B cell (primary cell): ENCODE measurements at regions not wholly inside any gene's neighbourhood (a gene's known extent, or its start where the extent isn't known, plus 50 kb on each side); places are given as distances from the start of the nearest gene placed in this dataset.

Source experiments
- ATAC-seq: fragments of 200-7000 bp; cut with Tn5 transposase; one replicate; pipeline ENCODE4 v1.10.0; 2021; ENCODE audit warnings: low read depth, mild to moderate bottlenecking, moderate number of reproducible peaks, moderate library complexity
- CTCF ChIA-PET: fragments of 350-600 bp; sonication (Branson Sonifier 250); formaldehyde crosslinking; loops from one replicate; lab custom pipeline; 2021; ENCODE audit warnings: antibody characterized with exemption, inconsistent platforms; lab: Charles Lee
- POLR2A ChIA-PET: fragments of 350-600 bp; sonication (Branson Sonifier 250); formaldehyde crosslinking; loops from one replicate; lab custom pipeline; 2021; ENCODE audit warnings: antibody characterized with exemption; lab: Charles Lee
- DNase-seq: peaks from one replicate; pipeline ENCODE4 v3.0.0; 2013
- H2AFZ ChIP-seq: 2 replicates; pipeline ENCODE4 v1.6.1; 2012; ENCODE audit warnings: mild to moderate bottlenecking, low read depth, low read length; ENCODE audit not compliant: insufficient read depth, poor library complexity, severe bottlenecking
- H3K27ac ChIP-seq, 2 donors: 1 replicate in 1 of 2; 2 replicates in 1 of 2; pipeline ENCODE4 v1.5.1; 2012 to 2013; ENCODE audit warnings: low read length in 2 of 2, mild to moderate bottlenecking in 2 of 2, moderate library complexity in 1 of 2
- H3K27me3 ChIP-seq, 4 experiments: fragments of 200-600 bp in 1 of 4; sonication (generic) in 1 of 4; replicated peaks in 1 of 4; 1 replicate in 2 of 4; 2 replicates in 2 of 4; pipeline versions ENCODE4 v1.6.1 to v1.7.0; 2013 to 2016; ENCODE audit warnings: low read length in 3 of 4, mild to moderate bottlenecking in 2 of 4, mixed read lengths in 1 of 4, moderate library complexity in 1 of 4; ENCODE audit not compliant: insufficient read depth in 4 of 4, control insufficient read depth in 3 of 4; ENCODE audit errors: control extremely low read depth in 1 of 4
- H3K36me3 ChIP-seq, 2 experiments: replicated peaks in 1 of 2; 1 replicate in 1 of 2; 2 replicates in 1 of 2; pipeline versions ENCODE4 v1.6.1 to v1.7.1; 2013; ENCODE audit warnings: low read length in 1 of 2; ENCODE audit not compliant: insufficient read depth in 2 of 2, control insufficient read depth in 1 of 2; ENCODE audit errors: control extremely low read depth in 1 of 2, extremely low read depth in 1 of 2
- H3K4me1 ChIP-seq, 2 donors: fragments of 200-600 bp in 1 of 2; sonication (generic) in 1 of 2; 1 replicate in 1 of 2; 2 replicates in 1 of 2; pipeline versions ENCODE4 v1.5.1 to v1.6.1; 2013 to 2017; ENCODE audit warnings: low read length in 2 of 2; ENCODE audit not compliant: control insufficient read depth in 2 of 2, insufficient read depth in 2 of 2
- H3K4me2 ChIP-seq: replicated peaks from 2 replicates; pipeline ENCODE3; 2012; ENCODE audit warnings: mild to moderate bottlenecking, low read depth, low read length; ENCODE audit not compliant: poor library complexity, severe bottlenecking
- H3K4me3 ChIP-seq, 5 experiments: fragments of 200-600 bp in 1 of 5; sonication (generic) in 1 of 5; 1 replicate in 3 of 5; 2 replicates in 2 of 5; pipeline versions ENCODE4 v1.5.1 to v1.7.0; 2011 to 2016; ENCODE audit warnings: low read length in 4 of 5, mild to moderate bottlenecking in 4 of 5, low read depth in 2 of 5, control low read depth in 1 of 5, moderate library complexity in 1 of 5; ENCODE audit not compliant: insufficient read depth in 1 of 5; ENCODE audit errors: control extremely low read depth in 1 of 5, extremely low read depth in 1 of 5
- H3K79me2 ChIP-seq: fragments of 200-600 bp; sonication (generic); one replicate; pipeline ENCODE4 v1.6.0; 2016; ENCODE audit warnings: low read length; ENCODE audit not compliant: control insufficient read depth, insufficient read depth
- H3K9ac ChIP-seq: fragments of 200-600 bp; sonication (generic); 2 replicates; pipeline ENCODE4 v1.6.1; 2017; ENCODE audit warnings: mild to moderate bottlenecking, low read length, moderate library complexity
- H3K9me3 ChIP-seq, 3 donors: one replicate each; pipeline versions ENCODE4 v1.6.1 to v1.7.1; 2013; ENCODE audit warnings: low read length in 2 of 3; ENCODE audit not compliant: control insufficient read depth in 2 of 3, insufficient read depth in 1 of 3; ENCODE audit errors: control extremely low read depth in 1 of 3
- H4K20me1 ChIP-seq: 2 replicates; pipeline ENCODE4 v1.6.0; 2012; ENCODE audit warnings: mild to moderate bottlenecking, low read length; ENCODE audit not compliant: insufficient read depth, control insufficient read depth, poor library complexity, severe bottlenecking
- H3K27ac Mint-ChIP-seq: one replicate; pipeline ENCODE4 v1.8.0; 2021; ENCODE audit warnings: mixed read lengths
- H3K27me3 Mint-ChIP-seq: one replicate; pipeline ENCODE4 v1.8.0; 2021; ENCODE audit warnings: mixed read lengths
- H3K4me1 Mint-ChIP-seq: one replicate; pipeline ENCODE4 v1.8.0; 2021; ENCODE audit warnings: mixed read lengths
- H3K4me3 Mint-ChIP-seq: one replicate; pipeline ENCODE4 v1.8.0; 2021; ENCODE audit warnings: mixed read lengths
- H3K9me3 Mint-ChIP-seq: one replicate; pipeline ENCODE4 v1.8.0; 2022; ENCODE audit warnings: mixed read lengths; ENCODE audit not compliant: insufficient read depth
- EZH2 ChIP-seq: IDR thresholded peaks from 2 replicates; pipeline ENCODE4 v1.6.1; 2012; ENCODE audit warnings: borderline replicate concordance, low read depth, mild to moderate bottlenecking, moderate library complexity, low read length; ENCODE audit not compliant: insufficient read depth, poor library complexity, severe bottlenecking
- WGBS: methylation state at CpG from one replicate; pipeline ENCODE4 v1.1.5; 2013; ENCODE audit warnings: missing lambda C conversion rate; ENCODE audit not compliant: insufficient coverage; 5-methylcytosine and 5-hydroxymethylcytosine counted together
- intact Hi-C: fragments of 100-400 bp; cut with micrococcal nuclease; formaldehyde crosslinking; loops from one replicate; pipeline ENCODE4 v1.10.0; 2022
- TF ChIP-seq, protein P1 (sequence below): fragments of 200-600 bp; IDR thresholded peaks from one replicate; pipeline ENCODE4 v1.8.0; 2022; ENCODE audit warnings: antibody characterized with exemption, mild to moderate bottlenecking

DNA sequence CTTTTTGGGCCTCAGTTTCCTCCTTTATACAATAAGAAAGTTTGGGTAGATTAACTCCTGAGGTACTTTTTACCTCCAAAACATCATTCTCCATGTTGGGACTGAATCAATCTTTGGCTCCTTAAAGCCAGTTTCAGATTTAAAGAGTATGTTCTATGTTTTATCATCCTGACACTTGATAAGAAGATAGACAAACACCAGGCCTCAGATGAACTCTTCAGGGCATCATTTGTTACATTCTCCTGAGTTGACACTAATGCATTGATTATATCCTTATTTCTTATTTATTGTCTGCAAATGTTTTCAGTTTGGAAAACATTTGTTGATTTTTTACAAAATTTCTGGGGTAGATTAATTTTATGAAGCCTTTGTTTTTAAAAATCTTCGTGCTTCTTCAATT, 102.7 kb upstream of the CCSER1 start:
- Mint-ChIP-seq H3K4me1 (peaks cover 30% of the 10 kb centered on the region), H3K27me3 (no peaks in the 10 kb centered on the region), H3K9me3 (no peaks in the 10 kb centered on the region), H3K4me3 (no peak overlapping the region), H3K27ac (no peak overlapping the region)
- ATAC-seq (no peak), DNase-seq (no peak)
- intact Hi-C loops: no loop called here
- Histone ChIP-seq H3K9me3 (peaks cover 0 to under 1% (median 0%) of the 10 kb centered on the region in 3 donors), H3K4me2 (no peak overlapping the region), H2AFZ (no peak overlapping the region), H3K79me2 (no peaks in the 10 kb centered on the region), H3K27ac (no peak overlapping the region), H3K4me1 (peaks cover 19 to 33% of the 10 kb centered on the region in 2 donors), H4K20me1 (no peaks in the 10 kb centered on the region), H3K27me3 (no peaks in the 10 kb centered on the region), H3K4me3 (no peak overlapping the region), H3K9ac (no peak overlapping the region), H3K36me3 (no peaks in the 10 kb centered on the region)
- TF ChIP-seq, protein P1, sequence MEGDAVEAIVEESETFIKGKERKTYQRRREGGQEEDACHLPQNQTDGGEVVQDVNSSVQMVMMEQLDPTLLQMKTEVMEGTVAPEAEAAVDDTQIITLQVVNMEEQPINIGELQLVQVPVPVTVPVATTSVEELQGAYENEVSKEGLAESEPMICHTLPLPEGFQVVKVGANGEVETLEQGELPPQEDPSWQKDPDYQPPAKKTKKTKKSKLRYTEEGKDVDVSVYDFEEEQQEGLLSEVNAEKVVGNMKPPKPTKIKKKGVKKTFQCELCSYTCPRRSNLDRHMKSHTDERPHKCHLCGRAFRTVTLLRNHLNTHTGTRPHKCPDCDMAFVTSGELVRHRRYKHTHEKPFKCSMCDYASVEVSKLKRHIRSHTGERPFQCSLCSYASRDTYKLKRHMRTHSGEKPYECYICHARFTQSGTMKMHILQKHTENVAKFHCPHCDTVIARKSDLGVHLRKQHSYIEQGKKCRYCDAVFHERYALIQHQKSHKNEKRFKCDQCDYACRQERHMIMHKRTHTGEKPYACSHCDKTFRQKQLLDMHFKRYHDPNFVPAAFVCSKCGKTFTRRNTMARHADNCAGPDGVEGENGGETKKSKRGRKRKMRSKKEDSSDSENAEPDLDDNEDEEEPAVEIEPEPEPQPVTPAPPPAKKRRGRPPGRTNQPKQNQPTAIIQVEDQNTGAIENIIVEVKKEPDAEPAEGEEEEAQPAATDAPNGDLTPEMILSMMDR: no peak
- TF ChIP-seq EZH2: no peak
- ChIA-PET POLR2A (no interaction called here), CTCF (interaction anchor here (0.6 to 3.4 kb wide), 4 partner anchors 49 to 382 kb away, joined by 3 to 24 read pairs (median 4); no protein-coding TSS in a partner anchor)
- no CpG with 5 or more reads among the region's 1 CpG for WGBS

DNA sequence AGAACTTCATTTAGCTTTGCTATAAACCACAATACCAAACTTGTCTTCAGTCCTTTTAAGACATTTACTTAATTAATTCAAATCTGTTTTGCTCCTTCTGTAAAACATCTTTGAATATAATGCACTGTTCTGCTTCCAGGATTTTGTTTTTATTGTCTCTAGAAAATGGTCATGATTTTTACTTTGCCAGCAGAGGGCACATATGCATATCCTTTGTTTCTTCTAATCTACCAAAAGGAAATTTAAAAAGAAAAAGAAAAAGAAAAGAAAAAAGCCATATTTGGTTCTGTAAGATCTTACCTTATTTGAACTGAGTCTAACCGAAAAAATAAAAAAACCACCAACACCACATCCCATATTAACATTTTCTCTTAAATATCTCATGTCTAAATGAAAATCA, 101.9 kb upstream of the CCSER1 start:
- no peak overlapping the region for H3K27ac Mint-ChIP-seq

More for the DNA sequence above, 101.9 kb upstream of the CCSER1 start:
- Histone ChIP-seq H3K36me3 (no peaks in the 10 kb centered on the region), H4K20me1 (no peaks in the 10 kb centered on the region), H2AFZ (no peak overlapping the region), H3K4me2 (peak overlapping the region; percentile 35), H3K79me2 (no peaks in the 10 kb centered on the region), H3K27me3 (no peaks in the 10 kb centered on the region), H3K4me3 (no peak overlapping the region), H3K9ac (no peak overlapping the region), H3K4me1 (peaks cover 19 to 33% of the 10 kb centered on the region in 2 donors), H3K27ac (no peak overlapping the region), H3K9me3 (no peaks in the 10 kb centered on the region)
- H3K4me3 Mint-ChIP-seq: no peak overlapping the region
- intact Hi-C loops: loop anchor here (1.0 to 5.0 kb wide), 2 partner anchors 47 to 267 kb away; no protein-coding TSS in a partner anchor
- POLR2A ChIA-PET: no interaction called here
- H3K27me3 Mint-ChIP-seq: no peaks in the 10 kb centered on the region
- CTCF ChIA-PET: interaction anchor here (1.3 to 3.4 kb wide), 3 partner anchors 260 to 268 kb away, joined by 3 to 24 read pairs (median 4); no protein-coding TSS in a partner anchor
- peaks cover 30% of the 10 kb centered on the region for H3K4me1 Mint-ChIP-seq
- no peaks in the 10 kb centered on the region for H3K9me3 Mint-ChIP-seq
- peak; percentile 28 for DNase-seq
- 20% methylated on average over 1 of the region's 1 CpG for WGBS
- TF ChIP-seq EZH2: no peak
- TF ChIP-seq, protein P1: peak; percentile 52
- no peak for ATAC-seq
